Mucosa of descending colon (tissue), 3 donors: ENCODE measurements at regions not wholly inside any gene's neighbourhood (a gene's known extent, or its start where the extent isn't known, plus 50 kb on each side); places are given as distances from the start of the nearest gene placed in this dataset.
A peak's percentile ranks its signal among the peaks of the same experiment; 100 is the strongest.

Source experiments
- ATAC-seq: fragments of 200-7000 bp; cut with Tn5 transposase; one replicate; pipeline ENCODE4 v1.9.1; 2020; ENCODE audit warnings: mild to moderate bottlenecking, moderate library complexity
- DNase-seq, 3 donors: peaks; one replicate each; pipeline ENCODE4 v3.0.0-alpha.2; 2020
- H3K36me3 ChIP-seq: fragments of 200-600 bp; one replicate; pipeline ENCODE4 v1.8.0; 2021; ENCODE audit warnings: low read depth, mild to moderate bottlenecking
- H3K4me1 ChIP-seq: fragments of 200-600 bp; one replicate; pipeline ENCODE4 v1.8.0; 2021; ENCODE audit warnings: low read depth, mild to moderate bottlenecking
- H3K4me3 ChIP-seq: fragments of 200-600 bp; one replicate; pipeline ENCODE4 v1.8.0; 2021; ENCODE audit warnings: mild to moderate bottlenecking
- H3K9me3 ChIP-seq: fragments of 200-600 bp; one replicate; pipeline ENCODE4 v1.8.0; 2021; ENCODE audit warnings: mild to moderate bottlenecking
- intact Hi-C, 2 donors: fragments of 100-400 bp; cut with DNase I in 1 of 2; cut with micrococcal nuclease in 1 of 2; formaldehyde crosslinking; loops; one replicate each; pipeline versions ENCODE4 v1.11.0 to v1.11.1; 2022; cut with DNase I, micrococcal nuclease
- TF ChIP-seq, protein P1 (sequence below): fragments of 200-600 bp; IDR thresholded peaks from one replicate; pipeline ENCODE4 v1.8.0; 2022; ENCODE audit warnings: antibody characterized with exemption, mild to moderate bottlenecking
- donor health status: DM: no; HTN: no; CAD: no; lungs with moderate emphysema.
- donor health status: DM: no; HTN: no; CAD: no.
- donor health status: DM: no; HTN: yes; CAD: no.

DNA sequence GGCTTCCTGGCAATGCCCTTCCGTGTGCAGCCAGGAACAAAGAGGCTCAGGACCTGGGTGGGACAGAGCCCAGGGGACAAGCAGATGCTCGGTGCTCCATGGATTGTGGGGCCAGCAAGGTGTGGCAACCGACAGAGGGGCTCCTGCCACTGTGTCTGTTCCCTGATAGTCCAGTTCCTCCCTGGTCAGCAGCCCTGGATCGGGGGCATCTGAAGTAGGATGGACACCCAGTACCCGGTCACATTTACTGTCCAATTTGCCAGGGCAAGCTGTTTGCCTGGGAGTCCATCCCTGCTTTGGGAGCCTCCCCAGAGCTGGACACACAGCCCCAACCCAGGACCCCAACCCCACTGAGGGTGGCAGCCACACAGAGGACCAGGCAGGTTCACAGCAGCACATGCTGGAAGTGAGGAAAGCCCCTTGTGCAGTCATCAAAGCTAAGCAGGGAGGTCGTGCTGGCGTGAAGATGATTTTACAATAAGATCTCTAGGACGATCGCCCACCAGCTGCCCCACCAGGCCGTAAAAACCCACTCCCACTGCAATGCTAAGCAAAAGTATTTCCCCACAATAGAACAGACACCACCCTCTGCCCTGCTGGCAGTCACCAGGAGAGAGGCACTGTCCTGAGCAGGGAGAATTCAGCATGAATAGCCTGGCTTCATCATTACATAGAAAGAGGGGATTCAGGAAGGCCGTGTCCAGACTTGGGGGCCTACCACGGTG is 141.7 kb downstream of the NDUFA10 start:
- Histone ChIP-seq H3K4me3 (no peak overlapping the region), H3K9me3 (peaks cover 26% of the 10 kb centered on the region), H3K36me3 (no peaks in the 10 kb centered on the region), H3K4me1 (no peaks in the 10 kb centered on the region)
- intact Hi-C loops = no loop called here
- DNase-seq (no peak), ATAC-seq (no peak)
- TF ChIP-seq, protein P1, sequence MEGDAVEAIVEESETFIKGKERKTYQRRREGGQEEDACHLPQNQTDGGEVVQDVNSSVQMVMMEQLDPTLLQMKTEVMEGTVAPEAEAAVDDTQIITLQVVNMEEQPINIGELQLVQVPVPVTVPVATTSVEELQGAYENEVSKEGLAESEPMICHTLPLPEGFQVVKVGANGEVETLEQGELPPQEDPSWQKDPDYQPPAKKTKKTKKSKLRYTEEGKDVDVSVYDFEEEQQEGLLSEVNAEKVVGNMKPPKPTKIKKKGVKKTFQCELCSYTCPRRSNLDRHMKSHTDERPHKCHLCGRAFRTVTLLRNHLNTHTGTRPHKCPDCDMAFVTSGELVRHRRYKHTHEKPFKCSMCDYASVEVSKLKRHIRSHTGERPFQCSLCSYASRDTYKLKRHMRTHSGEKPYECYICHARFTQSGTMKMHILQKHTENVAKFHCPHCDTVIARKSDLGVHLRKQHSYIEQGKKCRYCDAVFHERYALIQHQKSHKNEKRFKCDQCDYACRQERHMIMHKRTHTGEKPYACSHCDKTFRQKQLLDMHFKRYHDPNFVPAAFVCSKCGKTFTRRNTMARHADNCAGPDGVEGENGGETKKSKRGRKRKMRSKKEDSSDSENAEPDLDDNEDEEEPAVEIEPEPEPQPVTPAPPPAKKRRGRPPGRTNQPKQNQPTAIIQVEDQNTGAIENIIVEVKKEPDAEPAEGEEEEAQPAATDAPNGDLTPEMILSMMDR = no peak

GRCh38 chr2:239882781-239883180 is 142.4 kb downstream of the NDUFA10 start:
- ATAC-seq = no peak

DNA sequence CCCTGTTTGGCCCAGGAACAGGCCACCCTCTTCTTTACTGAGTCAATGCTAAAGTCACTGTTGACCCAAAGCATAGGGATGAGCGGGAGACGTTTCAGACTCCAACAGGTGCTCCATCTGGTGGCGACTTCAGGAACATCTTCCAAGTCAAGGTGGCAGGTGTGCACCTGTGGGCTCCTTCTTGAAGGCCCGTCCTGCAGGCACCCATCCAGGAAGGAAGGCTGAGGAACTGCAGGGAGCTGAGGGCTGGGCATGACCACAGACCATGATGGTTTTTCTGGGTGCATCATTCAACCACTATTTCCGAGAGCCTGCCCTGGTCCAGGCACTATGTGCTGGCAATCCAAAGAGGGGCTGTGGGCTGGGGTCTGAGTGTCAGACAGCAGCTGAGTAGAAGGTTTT is 142.8 kb downstream of the NDUFA10 start:
- DNase-seq = peak in 2 of 3 donors; percentile 57 to 83
- intact Hi-C loops = no loop called here
- H3K9me3 ChIP-seq = peaks cover 26% of the 10 kb centered on the region
- no peak overlapping the region for H3K4me3 ChIP-seq
- ATAC-seq = peak; percentile 85
- H3K4me1 ChIP-seq = no peaks in the 10 kb centered on the region
- TF ChIP-seq, protein P1 = peak; percentile 42
- no peaks in the 10 kb centered on the region for H3K36me3 ChIP-seq

More at GRCh38 chr2:239882781-239883180, 142.4 kb downstream of the NDUFA10 start:
- peaks cover 26% of the 10 kb centered on the region for H3K9me3 ChIP-seq
- no peak overlapping the region for H3K4me3 ChIP-seq
- H3K4me1 ChIP-seq = no peaks in the 10 kb centered on the region
- H3K36me3 ChIP-seq = no peaks in the 10 kb centered on the region
- intact Hi-C loops = no loop called here
- DNase-seq = no peak
- TF ChIP-seq, protein P1 = no peak

DNA sequence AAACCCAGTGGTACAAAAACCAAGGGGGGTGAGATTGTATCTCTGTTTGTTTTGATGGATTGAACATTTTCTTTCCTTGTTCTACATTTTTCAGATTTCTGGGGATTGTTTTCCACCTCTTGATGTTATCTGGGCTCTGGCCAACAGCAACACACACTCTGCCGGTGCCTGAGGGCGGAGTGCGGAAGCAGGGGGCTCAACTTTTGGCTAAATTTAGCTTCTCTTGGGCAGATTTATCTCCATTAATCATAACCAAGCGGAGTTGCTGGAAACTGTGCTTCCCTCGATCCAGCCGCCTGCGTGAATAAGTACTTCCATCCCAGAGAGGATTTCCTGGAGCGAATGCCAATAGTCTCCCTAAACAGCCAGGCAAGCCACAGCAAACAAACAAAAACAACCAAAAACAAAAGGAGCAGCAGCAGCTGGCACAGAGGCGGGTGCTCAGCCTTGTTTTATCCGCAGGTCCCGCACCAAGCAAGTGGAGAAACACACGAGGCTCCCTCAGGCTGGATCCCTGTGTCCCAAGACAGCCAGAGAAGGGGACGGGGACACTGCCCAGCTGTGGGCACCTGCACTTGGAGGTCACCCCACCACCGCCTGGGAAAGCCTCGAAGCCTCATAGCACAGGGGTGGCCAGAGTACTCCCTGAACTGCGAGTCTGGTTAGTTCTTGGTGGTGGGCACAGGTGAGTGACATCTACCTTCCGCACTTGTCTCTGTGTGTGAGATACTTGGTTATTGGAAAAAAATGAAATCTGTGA is 143.4 kb downstream of the NDUFA10 start:
- TF ChIP-seq, protein P1 = no peak
- Histone ChIP-seq H3K4me3 (no peak overlapping the region), H3K36me3 (no peaks in the 10 kb centered on the region), H3K9me3 (peaks cover 22% of the 10 kb centered on the region), H3K4me1 (no peaks in the 10 kb centered on the region)
- intact Hi-C loops = no loop called here
- DNase-seq (no peak), ATAC-seq (no peak)

- Histone ChIP-seq H3K4me1 (no peaks in the 10 kb centered on the region), H3K36me3 (no peaks in the 10 kb centered on the region), H3K9me3 (peaks cover 21% of the 10 kb centered on the region), H3K4me3 (no peak overlapping the region)
- intact Hi-C loops = no loop called here
- TF ChIP-seq, protein P1 = no peak
- no peak for DNase-seq
- ATAC-seq = no peak
Measured at GRCh38 chr2:239881031-239881471, 144.1 kb downstream of the NDUFA10 start.
